K562 (cell line): ENCODE measurements at regions not wholly inside any gene's neighbourhood (a gene's known extent, or its start where the extent isn't known, plus 50 kb on each side); places are given as distances from the start of the nearest gene placed in this dataset.

Experiments used
- HIVEP1 ChIP-seq: fragments of 250-450 bp; sonication (Bioruptor Pico); IDR thresholded peaks from 2 replicates; pipeline ENCODE4 v1.4.0; 2020; ENCODE audit warnings: mild to moderate bottlenecking
- MCM3 ChIP-seq: fragments of 450-650 bp; IDR thresholded peaks from 2 replicates; pipeline ENCODE4 v1.6.1; 2016
- ZNF77 ChIP-seq: fragments of 250-450 bp; sonication (Bioruptor Pico); IDR thresholded peaks from 2 replicates; pipeline ENCODE4 v1.5.0; 2020
- TF ChIP-seq, protein P1 (sequence below): fragments of 450-650 bp; formaldehyde crosslinking; IDR thresholded peaks from 2 replicates; pipeline ENCODE4 v1.4.0; 2020; ENCODE audit warnings: mild to moderate bottlenecking, mixed read lengths
- TF ChIP-seq, protein P2 (sequence below): fragments of 250-450 bp; sonication (Bioruptor Pico); IDR thresholded peaks from 2 replicates; pipeline ENCODE4 v1.8.0; 2021; ENCODE audit warnings: mild to moderate bottlenecking, moderate library complexity
- TF ChIP-seq, protein P3 (sequence below), 2 experiments: fragments of 450-650 bp in 1 of 2; sonication (generic) in 1 of 2; formaldehyde crosslinking in 1 of 2; IDR thresholded peaks; 2 replicates each; pipeline versions ENCODE4 v1.7.1 to v1.9.0; 2016 to 2022; ENCODE audit warnings: inconsistent platforms in 1 of 2, mild to moderate bottlenecking in 1 of 2, missing genetic modification reagents in 1 of 2
- TF ChIP-seq, protein P4 (sequence below): sonication (generic); formaldehyde crosslinking; IDR thresholded peaks from 2 replicates; pipeline ENCODE4 v1.8.0; 2022; ENCODE audit warnings: missing genetic modification reagents, mild to moderate bottlenecking, borderline replicate concordance

DNA sequence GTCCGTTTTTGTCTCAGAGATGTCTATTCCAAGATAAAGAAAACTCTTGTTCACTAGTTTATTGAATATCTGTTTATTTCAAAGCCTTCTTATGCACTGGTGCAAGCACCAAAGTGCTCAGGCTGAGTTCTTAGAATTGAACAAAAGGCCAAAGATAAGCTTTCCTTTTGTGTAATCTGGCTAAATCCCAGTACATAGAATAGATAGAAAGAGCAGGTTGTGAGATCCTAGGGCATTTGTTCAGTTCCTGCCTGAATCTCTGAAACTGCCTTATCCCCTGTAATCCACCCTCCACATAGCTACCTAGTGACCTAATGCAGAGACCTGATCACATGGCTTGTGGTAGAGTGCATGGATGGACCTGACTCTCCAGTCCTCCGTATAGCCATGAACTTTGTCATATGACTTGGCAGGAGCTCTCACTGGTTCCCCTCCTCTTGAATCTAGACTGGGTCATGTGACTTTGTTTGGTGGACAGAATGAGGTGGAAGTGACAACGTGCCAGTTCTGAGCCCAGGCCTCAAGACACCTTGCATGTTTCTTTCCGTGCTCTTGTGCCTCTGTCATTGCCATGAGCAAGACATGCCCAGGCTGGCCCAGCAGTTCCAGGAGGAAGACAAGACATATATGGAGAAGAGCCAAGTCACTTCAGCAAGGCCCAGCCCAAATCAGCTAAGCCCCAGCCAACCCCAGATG lies 139.3 kb upstream of the SHB start (continued):
- TF ChIP-seq, protein P1, sequence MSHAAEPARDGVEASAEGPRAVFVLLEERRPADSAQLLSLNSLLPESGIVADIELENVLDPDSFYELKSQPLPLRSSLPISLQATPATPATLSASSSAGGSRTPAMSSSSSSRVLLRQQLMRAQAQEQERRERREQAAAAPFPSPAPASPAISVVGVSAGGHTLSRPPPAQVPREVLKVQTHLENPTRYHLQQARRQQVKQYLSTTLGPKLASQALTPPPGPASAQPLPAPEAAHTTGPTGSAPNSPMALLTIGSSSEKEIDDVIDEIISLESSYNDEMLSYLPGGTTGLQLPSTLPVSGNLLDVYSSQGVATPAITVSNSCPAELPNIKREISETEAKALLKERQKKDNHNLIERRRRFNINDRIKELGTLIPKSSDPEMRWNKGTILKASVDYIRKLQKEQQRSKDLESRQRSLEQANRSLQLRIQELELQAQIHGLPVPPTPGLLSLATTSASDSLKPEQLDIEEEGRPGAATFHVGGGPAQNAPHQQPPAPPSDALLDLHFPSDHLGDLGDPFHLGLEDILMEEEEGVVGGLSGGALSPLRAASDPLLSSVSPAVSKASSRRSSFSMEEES (CRISPR knock-in tag), result peak; percentile 96
- TF ChIP-seq, protein P2, sequence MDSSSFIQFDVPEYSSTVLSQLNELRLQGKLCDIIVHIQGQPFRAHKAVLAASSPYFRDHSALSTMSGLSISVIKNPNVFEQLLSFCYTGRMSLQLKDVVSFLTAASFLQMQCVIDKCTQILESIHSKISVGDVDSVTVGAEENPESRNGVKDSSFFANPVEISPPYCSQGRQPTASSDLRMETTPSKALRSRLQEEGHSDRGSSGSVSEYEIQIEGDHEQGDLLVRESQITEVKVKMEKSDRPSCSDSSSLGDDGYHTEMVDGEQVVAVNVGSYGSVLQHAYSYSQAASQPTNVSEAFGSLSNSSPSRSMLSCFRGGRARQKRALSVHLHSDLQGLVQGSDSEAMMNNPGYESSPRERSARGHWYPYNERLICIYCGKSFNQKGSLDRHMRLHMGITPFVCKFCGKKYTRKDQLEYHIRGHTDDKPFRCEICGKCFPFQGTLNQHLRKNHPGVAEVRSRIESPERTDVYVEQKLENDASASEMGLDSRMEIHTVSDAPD (CRISPR knock-in tag), result no peak
- TF ChIP-seq ZNF77 (no peak), MCM3 (no peak), HIVEP1 (CRISPR knock-in tag) (no peak)
- TF ChIP-seq, protein P3, sequence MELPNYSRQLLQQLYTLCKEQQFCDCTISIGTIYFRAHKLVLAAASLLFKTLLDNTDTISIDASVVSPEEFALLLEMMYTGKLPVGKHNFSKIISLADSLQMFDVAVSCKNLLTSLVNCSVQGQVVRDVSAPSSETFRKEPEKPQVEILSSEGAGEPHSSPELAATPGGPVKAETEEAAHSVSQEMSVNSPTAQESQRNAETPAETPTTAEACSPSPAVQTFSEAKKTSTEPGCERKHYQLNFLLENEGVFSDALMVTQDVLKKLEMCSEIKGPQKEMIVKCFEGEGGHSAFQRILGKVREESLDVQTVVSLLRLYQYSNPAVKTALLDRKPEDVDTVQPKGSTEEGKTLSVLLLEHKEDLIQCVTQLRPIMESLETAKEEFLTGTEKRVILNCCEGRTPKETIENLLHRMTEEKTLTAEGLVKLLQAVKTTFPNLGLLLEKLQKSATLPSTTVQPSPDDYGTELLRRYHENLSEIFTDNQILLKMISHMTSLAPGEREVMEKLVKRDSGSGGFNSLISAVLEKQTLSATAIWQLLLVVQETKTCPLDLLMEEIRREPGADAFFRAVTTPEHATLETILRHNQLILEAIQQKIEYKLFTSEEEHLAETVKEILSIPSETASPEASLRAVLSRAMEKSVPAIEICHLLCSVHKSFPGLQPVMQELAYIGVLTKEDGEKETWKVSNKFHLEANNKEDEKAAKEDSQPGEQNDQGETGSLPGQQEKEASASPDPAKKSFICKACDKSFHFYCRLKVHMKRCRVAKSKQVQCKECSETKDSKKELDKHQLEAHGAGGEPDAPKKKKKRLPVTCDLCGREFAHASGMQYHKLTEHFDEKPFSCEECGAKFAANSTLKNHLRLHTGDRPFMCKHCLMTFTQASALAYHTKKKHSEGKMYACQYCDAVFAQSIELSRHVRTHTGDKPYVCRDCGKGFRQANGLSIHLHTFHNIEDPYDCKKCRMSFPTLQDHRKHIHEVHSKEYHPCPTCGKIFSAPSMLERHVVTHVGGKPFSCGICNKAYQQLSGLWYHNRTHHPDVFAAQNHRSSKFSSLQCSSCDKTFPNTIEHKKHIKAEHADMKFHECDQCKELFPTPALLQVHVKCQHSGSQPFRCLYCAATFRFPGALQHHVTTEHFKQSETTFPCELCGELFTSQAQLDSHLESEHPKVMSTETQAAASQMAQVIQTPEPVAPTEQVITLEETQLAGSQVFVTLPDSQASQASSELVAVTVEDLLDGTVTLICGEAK (IDR thresholded peaks at IDR 0.05), result no peak
- TF ChIP-seq, protein P3 (CRISPR knock-in tag; IDR thresholded peaks at IDR 0.05), result no peak
- TF ChIP-seq, protein P4, sequence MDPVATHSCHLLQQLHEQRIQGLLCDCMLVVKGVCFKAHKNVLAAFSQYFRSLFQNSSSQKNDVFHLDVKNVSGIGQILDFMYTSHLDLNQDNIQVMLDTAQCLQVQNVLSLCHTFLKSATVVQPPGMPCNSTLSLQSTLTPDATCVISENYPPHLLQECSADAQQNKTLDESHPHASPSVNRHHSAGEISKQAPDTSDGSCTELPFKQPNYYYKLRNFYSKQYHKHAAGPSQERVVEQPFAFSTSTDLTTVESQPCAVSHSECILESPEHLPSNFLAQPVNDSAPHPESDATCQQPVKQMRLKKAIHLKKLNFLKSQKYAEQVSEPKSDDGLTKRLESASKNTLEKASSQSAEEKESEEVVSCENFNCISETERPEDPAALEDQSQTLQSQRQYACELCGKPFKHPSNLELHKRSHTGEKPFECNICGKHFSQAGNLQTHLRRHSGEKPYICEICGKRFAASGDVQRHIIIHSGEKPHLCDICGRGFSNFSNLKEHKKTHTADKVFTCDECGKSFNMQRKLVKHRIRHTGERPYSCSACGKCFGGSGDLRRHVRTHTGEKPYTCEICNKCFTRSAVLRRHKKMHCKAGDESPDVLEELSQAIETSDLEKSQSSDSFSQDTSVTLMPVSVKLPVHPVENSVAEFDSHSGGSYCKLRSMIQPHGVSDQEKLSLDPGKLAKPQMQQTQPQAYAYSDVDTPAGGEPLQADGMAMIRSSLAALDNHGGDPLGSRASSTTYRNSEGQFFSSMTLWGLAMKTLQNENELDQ, result no peak
